IMR-90 (cell line): ENCODE measurements at regions not wholly inside any gene's neighbourhood (a gene's known extent, or its start where the extent isn't known, plus 50 kb on each side); places are given as distances from the start of the nearest gene placed in this dataset.

Source experiments
- CHD1 ChIP-seq: IDR thresholded peaks from 2 replicates; pipeline ENCODE4 v1.6.1; 2012; ENCODE audit warnings: low read depth, low read length, improper control_type of control experiment
- CTCF ChIP-seq: conservative IDR thresholded peaks from 2 replicates; pipeline ENCODE4 v1.5.1; 2012; ENCODE audit warnings: mild to moderate bottlenecking, low read depth, low read length, improper control_type of control experiment
- FOS ChIP-seq: fragments of 150-350 bp; IDR thresholded peaks from 2 replicates; pipeline ENCODE4 v1.6.1; 2016; ENCODE audit warnings: low read depth, low read length
- MAFK ChIP-seq: IDR thresholded peaks from 2 replicates; pipeline ENCODE4 v1.6.1; 2012; ENCODE audit warnings: low read depth, low read length, improper control_type of control experiment
- MXI1 ChIP-seq: IDR thresholded peaks from 2 replicates; pipeline ENCODE4 v1.6.1; 2012; ENCODE audit warnings: low read depth, mild to moderate bottlenecking, low read length, moderate library complexity, borderline replicate concordance
- POLR2A ChIP-seq: IDR thresholded peaks from 2 replicates; pipeline ENCODE4 v1.6.1; 2012; ENCODE audit warnings: mild to moderate bottlenecking, low read depth, low read length
- RAD21 ChIP-seq: IDR thresholded peaks from 2 replicates; pipeline ENCODE4 v1.6.1; 2012; ENCODE audit warnings: low read length, improper control_type of control experiment
- RCOR1 ChIP-seq: IDR thresholded peaks from 2 replicates; pipeline ENCODE4 v1.6.1; 2012; ENCODE audit warnings: mild to moderate bottlenecking, low read length, improper control_type of control experiment; ENCODE audit not compliant: insufficient replicate concordance
- RFX5 ChIP-seq: IDR thresholded peaks from 2 replicates; pipeline ENCODE4 v1.8.0; 2012; ENCODE audit warnings: low read depth, mild to moderate bottlenecking, low read length, moderate library complexity
- USF2 ChIP-seq: fragments of 150-350 bp; IDR thresholded peaks from 2 replicates; pipeline ENCODE4 v1.6.1; 2017; ENCODE audit warnings: mild to moderate bottlenecking, antibody characterized with exemption, low read length, low read depth

GRCh38 chr3:73783811-73784210, 159.1 kb upstream of the PDZRN3 start:
- no peak for TF ChIP-seq CTCF
- TF ChIP-seq CHD1 = no peak
- no peak for TF ChIP-seq RAD21
- TF ChIP-seq RCOR1 = no peak
- TF ChIP-seq MAFK = no peak
- no peak for TF ChIP-seq POLR2A
- TF ChIP-seq RFX5 = no peak
- TF ChIP-seq MXI1 = no peak
- TF ChIP-seq FOS = no peak
- no peak for TF ChIP-seq USF2
